IPS DF 6.9 (cell line): ENCODE measurements at regions not wholly inside any gene's neighbourhood (a gene's known extent, or its start where the extent isn't known, plus 50 kb on each side); places are given as distances from the start of the nearest gene placed in this dataset.

ENCODE experiments used
- DNase-seq: peaks from one replicate; pipeline ENCODE4 v3.0.0-alpha.2; 2013; ENCODE audit warnings: low read depth, low spot score
- H3K27ac ChIP-seq: one replicate; pipeline ENCODE4 v1.5.1; 2013; ENCODE audit warnings: low read length, control low read depth
- H3K27me3 ChIP-seq: 2 replicates; pipeline ENCODE4 v1.6.1; 2013; ENCODE audit warnings: mild to moderate bottlenecking, low read length; ENCODE audit not compliant: control insufficient read depth, insufficient read depth
- H3K36me3 ChIP-seq: 2 replicates; pipeline ENCODE4 v1.6.1; 2013; ENCODE audit warnings: low read length; ENCODE audit not compliant: control insufficient read depth, insufficient read depth
- H3K4me1 ChIP-seq: 2 replicates; pipeline ENCODE4 v1.6.1; 2013; ENCODE audit warnings: low read length; ENCODE audit not compliant: control insufficient read depth, insufficient read depth
- H3K4me3 ChIP-seq: 2 replicates; pipeline ENCODE4 v1.5.1; 2013; ENCODE audit warnings: mild to moderate bottlenecking, low read length
- H3K9me3 ChIP-seq: 2 replicates; pipeline ENCODE4 v1.6.1; 2013; ENCODE audit warnings: low read length, inconsistent platforms; ENCODE audit not compliant: control insufficient read depth, insufficient read depth
- WGBS: extraction: QIAGEN DNeasy Blood & Tissue Kit; methylation state at CpG from one replicate; pipeline ENCODE4 v1.1.7; 2013; ENCODE audit warnings: mixed read lengths, missing lambda C conversion rate; ENCODE audit not compliant: insufficient read length, insufficient coverage; 5-methylcytosine and 5-hydroxymethylcytosine counted together

- DNase-seq: no peak
- Histone ChIP-seq H3K27ac (no peak overlapping the region), H3K36me3 (no peaks in the 10 kb centered on the region), H3K4me3 (no peak overlapping the region), H3K9me3 (no peaks in the 10 kb centered on the region), H3K4me1 (no peaks in the 10 kb centered on the region), H3K27me3 (no peaks in the 10 kb centered on the region)
Measured at GRCh38 chr4:138952411-138952810, 63.2 kb upstream of the NOCT start.

GRCh38 chr4:138951764-138952163, 63.8 kb upstream of the NOCT start:
- Histone ChIP-seq H3K4me1 (no peaks in the 10 kb centered on the region), H3K27me3 (no peaks in the 10 kb centered on the region), H3K9me3 (no peaks in the 10 kb centered on the region), H3K27ac (no peak overlapping the region), H3K4me3 (no peak overlapping the region), H3K36me3 (no peaks in the 10 kb centered on the region)
- WGBS: no CpG with 5 or more reads among the region's 1 CpG
- no peak for DNase-seq

GRCh38 chr4:138949866-138950265, 65.7 kb upstream of the NOCT start:
- Histone ChIP-seq H3K4me3 (no peak overlapping the region), H3K27me3 (no peaks in the 10 kb centered on the region), H3K4me1 (no peaks in the 10 kb centered on the region), H3K27ac (no peak overlapping the region), H3K36me3 (no peaks in the 10 kb centered on the region), H3K9me3 (no peaks in the 10 kb centered on the region)
- no CpG with 5 or more reads among the region's 4 CpGs for WGBS
- no peak for DNase-seq

- Histone ChIP-seq H3K36me3 (no peaks in the 10 kb centered on the region), H3K27ac (no peak overlapping the region), H3K27me3 (no peaks in the 10 kb centered on the region), H3K4me1 (no peaks in the 10 kb centered on the region), H3K4me3 (no peak overlapping the region), H3K9me3 (no peaks in the 10 kb centered on the region)
- DNase-seq: no peak
- WGBS: no CpG with 5 or more reads among the region's 2 CpGs
Measured at GRCh38 chr4:138948918-138949317, 66.7 kb upstream of the NOCT start.

GRCh38 chr4:138946306-138946705, 69.3 kb upstream of the NOCT start:
- no CpG with 5 or more reads among the region's 1 CpG for WGBS
- H3K27ac ChIP-seq: no peak overlapping the region
- H3K4me3 ChIP-seq: no peak overlapping the region
- H3K4me1 ChIP-seq: no peaks in the 10 kb centered on the region
- H3K36me3 ChIP-seq: no peaks in the 10 kb centered on the region
- H3K9me3 ChIP-seq: no peaks in the 10 kb centered on the region
- H3K27me3 ChIP-seq: no peaks in the 10 kb centered on the region
- DNase-seq: no peak

GRCh38 chr4:138945840-138946239, 69.7 kb upstream of the NOCT start:
- Histone ChIP-seq H3K9me3 (no peaks in the 10 kb centered on the region), H3K27me3 (no peaks in the 10 kb centered on the region), H3K4me1 (no peaks in the 10 kb centered on the region), H3K4me3 (no peak overlapping the region), H3K36me3 (no peaks in the 10 kb centered on the region), H3K27ac (no peak overlapping the region)
- no peak for DNase-seq
- no CpG with 5 or more reads among the region's 1 CpG for WGBS

- no peak overlapping the region for H3K27ac ChIP-seq
- H3K27me3 ChIP-seq: no peaks in the 10 kb centered on the region
- DNase-seq: no peak
- no peaks in the 10 kb centered on the region for H3K36me3 ChIP-seq
- H3K9me3 ChIP-seq: no peaks in the 10 kb centered on the region
- no peaks in the 10 kb centered on the region for H3K4me1 ChIP-seq
- no CpG with 5 or more reads among the region's 2 CpGs for WGBS
- no peak overlapping the region for H3K4me3 ChIP-seq
Measured at GRCh38 chr4:138945401-138945800, 70.2 kb upstream of the NOCT start.

GRCh38 chr4:138943893-138944292, 71.7 kb upstream of the NOCT start:
- H3K9me3 ChIP-seq: no peaks in the 10 kb centered on the region
- H3K4me1 ChIP-seq: no peaks in the 10 kb centered on the region
- no peak for DNase-seq
- H3K4me3 ChIP-seq: no peak overlapping the region
- H3K27me3 ChIP-seq: no peaks in the 10 kb centered on the region
- H3K36me3 ChIP-seq: no peaks in the 10 kb centered on the region
- no CpG with 5 or more reads among the region's 5 CpGs for WGBS
- no peak overlapping the region for H3K27ac ChIP-seq

GRCh38 chr4:138941037-138941436, 74.5 kb upstream of the NOCT start:
- H3K9me3 ChIP-seq: no peaks in the 10 kb centered on the region
- no peak overlapping the region for H3K27ac ChIP-seq
- H3K4me1 ChIP-seq: no peaks in the 10 kb centered on the region
- H3K36me3 ChIP-seq: no peaks in the 10 kb centered on the region
- no peaks in the 10 kb centered on the region for H3K27me3 ChIP-seq
- no CpG with 5 or more reads among the region's 1 CpG for WGBS
- DNase-seq: no peak
- no peak overlapping the region for H3K4me3 ChIP-seq

GRCh38 chr4:138939960-138940359, 75.6 kb upstream of the NOCT start:
- Histone ChIP-seq H3K27ac (no peak overlapping the region), H3K9me3 (no peaks in the 10 kb centered on the region), H3K36me3 (no peaks in the 10 kb centered on the region), H3K27me3 (no peaks in the 10 kb centered on the region), H3K4me3 (no peak overlapping the region), H3K4me1 (no peaks in the 10 kb centered on the region)
- WGBS: no CpG with 5 or more reads among the region's 4 CpGs
- no peak for DNase-seq

- H3K4me3 ChIP-seq: no peak overlapping the region
- no peaks in the 10 kb centered on the region for H3K4me1 ChIP-seq
- no CpG with 5 or more reads among the region's 3 CpGs for WGBS
- DNase-seq: peak; percentile 39
- no peaks in the 10 kb centered on the region for H3K36me3 ChIP-seq
- H3K9me3 ChIP-seq: no peaks in the 10 kb centered on the region
- no peaks in the 10 kb centered on the region for H3K27me3 ChIP-seq
- H3K27ac ChIP-seq: no peak overlapping the region
Measured at GRCh38 chr4:138938366-138938690, 77.3 kb upstream of the NOCT start.
